Heart left ventricle (tissue), 16 donors: ENCODE measurements at regions not wholly inside any gene's neighbourhood (a gene's known extent, or its start where the extent isn't known, plus 50 kb on each side); places are given as distances from the start of the nearest gene placed in this dataset.

Experiments used
- ATAC-seq, 4 donors: fragments of 200-7000 bp; cut with Tn5 transposase; one replicate each; pipeline ENCODE4 v1.9.1; 2020 to 2022; ENCODE audit warnings: moderate library complexity in 4 of 4, mild to moderate bottlenecking in 3 of 4, moderate number of reproducible peaks in 1 of 4
- DNase-seq, 5 donors: peaks; one replicate each; pipeline ENCODE4 v3.0.0-alpha.2; 2020
- H3K27ac ChIP-seq, 12 donors: fragments of 200-600 bp; sonication (generic) in 4 of 12; one replicate each; pipeline versions ENCODE4 v1.5.0 to v1.8.0; 2016 to 2022; ENCODE audit warnings: mild to moderate bottlenecking in 2 of 12
- H3K27me3 ChIP-seq, 9 donors: fragments of 200-600 bp; sonication (generic) in 2 of 9; one replicate each; pipeline versions ENCODE4 v1.5.1 to v1.8.0; 2016 to 2022; ENCODE audit warnings: mild to moderate bottlenecking in 3 of 9
- H3K36me3 ChIP-seq, 9 donors: fragments of 200-600 bp; sonication (generic) in 2 of 9; one replicate each; pipeline versions ENCODE4 v1.5.0 to v1.8.0; 2018 to 2022; ENCODE audit warnings: mild to moderate bottlenecking in 2 of 9
- H3K4me1 ChIP-seq, 12 donors: fragments of 200-600 bp; sonication (generic) in 4 of 12; one replicate each; pipeline versions ENCODE4 v1.5.0 to v1.8.0; 2016 to 2022; ENCODE audit warnings: mild to moderate bottlenecking in 3 of 12
- H3K4me3 ChIP-seq, 12 donors: fragments of 200-600 bp; sonication (generic) in 4 of 12; one replicate each; pipeline versions ENCODE4 v1.5.0 to v1.8.0; 2017 to 2022; ENCODE audit warnings: mild to moderate bottlenecking in 9 of 12, moderate library complexity in 4 of 12
- H3K9me3 ChIP-seq, 12 donors: fragments of 200-600 bp; sonication (generic) in 4 of 12; one replicate each; pipeline versions ENCODE4 v1.5.0 to v1.8.0; 2016 to 2022; ENCODE audit warnings: mild to moderate bottlenecking in 1 of 12
- CTCF ChIP-seq, 12 donors: fragments of 200-600 bp; sonication (generic) in 4 of 12; IDR thresholded peaks; one replicate each; pipeline versions ENCODE4 v1.5.0 to v1.8.0; 2018 to 2022; ENCODE audit warnings: antibody characterized with exemption in 12 of 12, mild to moderate bottlenecking in 5 of 12
- POLR2A ChIP-seq, 2 donors: fragments of 450-650 bp; IDR thresholded peaks; one replicate each; pipeline ENCODE4 v1.6.1; 2017; ENCODE audit warnings: antibody characterized with exemption in 2 of 2, mild to moderate bottlenecking in 2 of 2, moderate library complexity in 2 of 2
- WGBS, 4 donors: extraction: QIAGEN DNeasy Blood & Tissue Kit in 2 of 4; methylation state at CpG; one replicate each; pipeline versions ENCODE4 v1.1.5 to v1.1.7; 2013 to 2018; 5-methylcytosine and 5-hydroxymethylcytosine counted together
- intact Hi-C, 10 donors: fragments of 100-400 bp; cut with DNase I; formaldehyde crosslinking; loops; one replicate each; pipeline versions ENCODE4 v1.11.1 to v1.14.2; 2022
- donor health status: ischemic (EF 13 %, LVEDD 7.1; RV severe dilation, severe dysfunction).
- donor health status: healthy with polysubstance abuse.
- donor health status: DM: no; HTN: yes; CAD: no.
- donor health status: DM: no; HTN: no; CAD: no.
- donor health status: ischemic (EF 25% LVEDD 6.9; RV normal size, moderate dysfunction).
- donor health status: ischemic (EF 25% LVEDD 5.7; RV mildly dilated, moderate dysfunction).
- donor health status: healthy.
- donor health status: DM: yes; HTN: yes; CAD: no.
- donor health status: ischemic (EF 35%, LVEDD 5.7; RV mildly dilated, moderate dysfunction).
- donor health status: nonischemic (EF 11% LVEDD 7.7; RV severe dilation, severe dysfunction).
- donor health status: DM: yes; HTN: yes; CAD: no.
- donor health status: PGD.
- donor health status: ischemic (EF 29% LVEDD 5.4; RV normal size, mild dysfunction).
- donor health status: nonischemic (EF 23%, LVEDD 6.1; RV moderate dilation, normal function).

DNA sequence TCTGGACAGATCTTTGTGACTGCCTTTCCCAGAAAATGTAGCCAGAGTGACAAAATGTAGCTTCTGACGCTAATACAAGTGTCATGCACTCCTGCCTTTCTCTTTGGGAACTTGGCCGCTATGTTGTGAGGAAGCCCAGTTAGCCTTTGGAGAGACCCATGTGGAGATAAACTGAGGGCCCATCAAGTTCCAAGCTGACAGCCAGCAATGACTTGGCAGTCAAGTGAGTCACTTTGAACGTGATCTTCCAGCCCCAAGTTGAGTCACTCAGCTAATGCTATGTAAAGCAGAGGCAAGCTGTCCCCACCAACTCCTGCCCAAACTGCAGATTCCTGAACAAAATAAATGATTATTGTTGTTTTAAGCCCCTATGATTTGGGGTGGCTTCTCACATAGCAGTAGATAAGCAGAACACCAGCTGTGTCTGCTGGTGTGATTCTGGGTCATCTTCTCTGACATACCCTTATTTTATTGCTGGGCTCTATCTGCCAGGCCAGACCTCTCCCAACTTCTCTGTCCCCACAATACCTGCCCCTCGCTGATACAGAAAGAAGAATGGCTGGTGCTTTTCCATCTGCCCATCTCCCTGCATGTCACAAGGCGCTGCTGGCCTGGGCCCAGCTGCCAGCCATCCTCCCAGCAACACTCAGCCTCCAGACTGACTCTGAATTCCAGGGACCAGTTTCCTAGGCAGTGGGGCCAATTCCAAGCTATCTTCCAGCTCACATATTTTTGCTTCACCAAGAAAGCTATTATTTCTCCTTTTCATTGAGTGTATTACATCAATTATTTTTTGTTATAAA lies 274.8 kb downstream of the LRFN2 start:
- no peaks in the 10 kb centered on the region for H3K36me3 ChIP-seq
- no peak overlapping the region for H3K27ac ChIP-seq
- ATAC-seq: peak; percentile 26 to 60 (median 34)

DNA sequence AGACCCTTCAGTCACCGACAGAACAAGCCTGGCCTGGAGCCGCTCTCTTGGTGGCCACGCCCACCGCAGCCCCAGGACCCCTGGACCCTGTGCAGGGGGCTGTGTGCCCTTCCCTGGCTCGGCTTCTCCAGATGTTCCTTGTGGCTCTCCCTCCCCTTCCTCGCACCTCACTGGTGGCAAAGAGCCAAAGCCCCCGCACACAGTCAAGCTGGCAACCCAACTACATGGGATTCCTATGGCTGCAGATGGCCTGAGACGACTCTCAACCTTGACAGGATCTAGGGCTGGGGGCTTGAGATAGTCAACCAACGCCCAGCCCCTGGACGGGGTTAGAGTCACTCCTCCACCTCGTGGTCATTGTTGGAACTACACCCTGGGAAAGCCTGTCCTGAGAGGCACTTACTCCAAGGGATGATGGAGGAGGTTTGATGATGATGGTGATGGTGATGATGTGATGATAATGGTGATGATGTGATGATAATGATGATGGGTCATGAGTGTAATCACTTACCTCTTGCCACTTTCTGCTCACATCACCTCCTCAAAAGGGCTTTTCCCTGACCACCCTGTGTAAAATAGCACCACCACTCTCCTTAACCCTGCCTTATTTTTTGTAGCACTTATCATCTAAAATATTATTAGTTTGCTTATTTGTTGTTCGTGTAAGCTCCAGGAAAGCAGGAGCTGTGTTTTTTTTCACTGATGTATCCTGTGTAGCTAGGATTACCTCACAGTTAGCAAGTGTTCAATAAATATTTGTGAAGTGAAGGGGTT lies 278.4 kb downstream of the LRFN2 start:
- Histone ChIP-seq H3K27me3 (peaks cover 0 to 30% (median 12%) of the 10 kb centered on the region in 9 donors), H3K4me3 (no peak overlapping the region), H3K27ac (no peak overlapping the region), H3K9me3 (no peaks in the 10 kb centered on the region), H3K36me3 (no peaks in the 10 kb centered on the region), H3K4me1 (peaks cover 0 to 3% (median 0%) of the 10 kb centered on the region in 12 donors)
- peak; percentile 47 to 69 (median 56) for ATAC-seq
- WGBS, 4 donors: 0 to 14% (median 5%) methylated on average over 9 to 12 of the region's 12 CpGs
- peak in 3 of 5 donors; percentile 36 to 47 (median 45) for DNase-seq
- TF ChIP-seq POLR2A (IDR thresholded peaks at IDR 0.05) (no peak), CTCF (IDR thresholded peaks at IDR 0.05) (peak; percentile 65 to 90 (median 83))
- intact Hi-C loops: loop anchor here in 9 of 10 donors (2.0 to 10.0 kb wide), 7 partner anchors 326 to 961 kb away; no protein-coding TSS in a partner anchor

More for the DNA sequence above, 274.8 kb downstream of the LRFN2 start:
- intact Hi-C loops: loop anchor here in 2 of 10 donors (5.0 to 10.0 kb wide), 2 partner anchors 330 to 938 kb away; no protein-coding TSS in a partner anchor
- 56 to 77% (median 66%) methylated on average over 5 of the region's 5 CpGs for WGBS, 4 donors
- H3K4me1 ChIP-seq: peaks cover 0 to 3% (median 0%) of the 10 kb centered on the region in 12 donors
- no peaks in the 10 kb centered on the region for H3K9me3 ChIP-seq
- TF ChIP-seq POLR2A (IDR thresholded peaks at IDR 0.05): no peak
- TF ChIP-seq CTCF (IDR thresholded peaks at IDR 0.05): no peak
- H3K4me3 ChIP-seq: no peak overlapping the region
- no peak for DNase-seq
- peaks cover 0 to 37% (median 12%) of the 10 kb centered on the region in 9 donors for H3K27me3 ChIP-seq

GRCh38 chr6:40307712-40308111 lies 279.5 kb downstream of the LRFN2 start:
- peaks cover 0 to 31% (median 12%) of the 10 kb centered on the region in 9 donors for H3K27me3 ChIP-seq
- intact Hi-C loops: loop anchor here (2.0 to 10.0 kb wide), 7 partner anchors 325 to 960 kb away; no protein-coding TSS in a partner anchor

More at GRCh38 chr6:40307712-40308111, 279.5 kb downstream of the LRFN2 start:
- DNase-seq (no peak), ATAC-seq (no peak)
- WGBS, 4 donors: 57 to 64% (median 60%) methylated on average over 5 of the region's 5 CpGs
- Histone ChIP-seq H3K27ac (no peak overlapping the region), H3K36me3 (no peaks in the 10 kb centered on the region), H3K9me3 (no peaks in the 10 kb centered on the region), H3K4me1 (peaks cover 0 to 3% (median 0%) of the 10 kb centered on the region in 12 donors), H3K4me3 (no peak overlapping the region)
- TF ChIP-seq CTCF (IDR thresholded peaks at IDR 0.05) (no peak), POLR2A (IDR thresholded peaks at IDR 0.05) (no peak)
